Activated naive CD8-positive, alpha-beta T cell treated with anti-CD3 and anti-CD28 coated beads, Interleukin-2, amount 50 U/mL, for 24 hours (primary cell): ENCODE measurements at regions not wholly inside any gene's neighbourhood (a gene's known extent, or its start where the extent isn't known, plus 50 kb on each side); places are given as distances from the start of the nearest gene placed in this dataset.

Source experiments
- ATAC-seq: fragments of 150-1000 bp; cut with Tn5 transposase; one replicate; pipeline ENCODE4 v1.10.0; 2021
- DNase-seq: peaks from one replicate; pipeline ENCODE4 v3.0.0; 2021
- H3K27ac Mint-ChIP-seq: one replicate; pipeline ENCODE4 v1.8.0; 2021; ENCODE audit warnings: mild to moderate bottlenecking, mixed read lengths
- H3K27me3 Mint-ChIP-seq: one replicate; pipeline ENCODE4 v1.8.0; 2021; ENCODE audit warnings: mixed read lengths
- H3K36me3 Mint-ChIP-seq: one replicate; pipeline ENCODE4 v1.8.0; 2021; ENCODE audit warnings: low read depth, mixed read lengths
- H3K4me1 Mint-ChIP-seq: one replicate; pipeline ENCODE4 v1.8.0; 2021; ENCODE audit warnings: mixed read lengths
- H3K4me3 Mint-ChIP-seq: one replicate; pipeline ENCODE4 v1.8.0; 2021; ENCODE audit warnings: mild to moderate bottlenecking, moderate library complexity, mixed read lengths
- H3K9me3 Mint-ChIP-seq: one replicate; pipeline ENCODE4 v1.8.0; 2021; ENCODE audit warnings: mixed read lengths

- no peak for ATAC-seq
- no peaks in the 10 kb centered on the region for H3K36me3 Mint-ChIP-seq
- H3K4me3 Mint-ChIP-seq, result no peak overlapping the region
- no peaks in the 10 kb centered on the region for H3K27me3 Mint-ChIP-seq
- H3K27ac Mint-ChIP-seq, result no peak overlapping the region
- no peak for DNase-seq
- peaks cover 10% of the 10 kb centered on the region for H3K9me3 Mint-ChIP-seq
- H3K4me1 Mint-ChIP-seq, result no peaks in the 10 kb centered on the region
Observed at GRCh38 chr9:28166179-28166578, 592.9 kb upstream of the C9orf72 start.

GRCh38 chr9:28177142-28177541, 603.9 kb upstream of the C9orf72 start:
- no peak for DNase-seq
- Mint-ChIP-seq H3K4me3 (no peak overlapping the region), H3K36me3 (no peaks in the 10 kb centered on the region), H3K4me1 (no peaks in the 10 kb centered on the region), H3K27me3 (no peaks in the 10 kb centered on the region), H3K27ac (no peak overlapping the region), H3K9me3 (no peaks in the 10 kb centered on the region)
- ATAC-seq, result no peak

GRCh38 chr9:28177925-28178324, 604.6 kb upstream of the C9orf72 start:
- H3K27me3 Mint-ChIP-seq, result no peaks in the 10 kb centered on the region
- no peak for DNase-seq
- H3K9me3 Mint-ChIP-seq, result no peaks in the 10 kb centered on the region
- H3K27ac Mint-ChIP-seq, result no peak overlapping the region
- no peak for ATAC-seq
- no peak overlapping the region for H3K4me3 Mint-ChIP-seq
- no peaks in the 10 kb centered on the region for H3K36me3 Mint-ChIP-seq
- H3K4me1 Mint-ChIP-seq, result no peaks in the 10 kb centered on the region

GRCh38 chr9:28179893-28180292, 606.6 kb upstream of the C9orf72 start:
- no peak overlapping the region for H3K27ac Mint-ChIP-seq
- H3K4me3 Mint-ChIP-seq, result no peak overlapping the region
- no peak for DNase-seq
- H3K4me1 Mint-ChIP-seq, result no peaks in the 10 kb centered on the region
- no peaks in the 10 kb centered on the region for H3K36me3 Mint-ChIP-seq
- peaks cover 3% of the 10 kb centered on the region for H3K9me3 Mint-ChIP-seq
- no peaks in the 10 kb centered on the region for H3K27me3 Mint-ChIP-seq
- ATAC-seq, result no peak

- no peak overlapping the region for H3K4me3 Mint-ChIP-seq
- H3K4me1 Mint-ChIP-seq, result no peaks in the 10 kb centered on the region
- no peak overlapping the region for H3K27ac Mint-ChIP-seq
- H3K9me3 Mint-ChIP-seq, result peaks cover 26% of the 10 kb centered on the region
- no peaks in the 10 kb centered on the region for H3K27me3 Mint-ChIP-seq
- H3K36me3 Mint-ChIP-seq, result peaks cover 2% of the 10 kb centered on the region
- DNase-seq (no peak), ATAC-seq (no peak)
Observed at GRCh38 chr9:28190981-28191380, 617.7 kb upstream of the C9orf72 start.

- ATAC-seq, result no peak
- no peak overlapping the region for H3K27ac Mint-ChIP-seq
Observed at GRCh38 chr9:28197653-28198052, 624.4 kb upstream of the C9orf72 start.

GRCh38 chr9:28203036-28203435, 629.8 kb upstream of the C9orf72 start:
- Mint-ChIP-seq H3K9me3 (no peaks in the 10 kb centered on the region), H3K4me1 (no peaks in the 10 kb centered on the region), H3K27me3 (no peaks in the 10 kb centered on the region), H3K27ac (no peak overlapping the region), H3K36me3 (no peaks in the 10 kb centered on the region), H3K4me3 (no peak overlapping the region)
- ATAC-seq (no peak), DNase-seq (no peak)

More at GRCh38 chr9:28197653-28198052, 624.4 kb upstream of the C9orf72 start:
- H3K4me1 Mint-ChIP-seq, result no peaks in the 10 kb centered on the region
- H3K9me3 Mint-ChIP-seq, result no peaks in the 10 kb centered on the region
- no peaks in the 10 kb centered on the region for H3K27me3 Mint-ChIP-seq
- DNase-seq, result no peak
- no peaks in the 10 kb centered on the region for H3K36me3 Mint-ChIP-seq
- no peak overlapping the region for H3K4me3 Mint-ChIP-seq

- no peaks in the 10 kb centered on the region for H3K36me3 Mint-ChIP-seq
- H3K4me1 Mint-ChIP-seq, result no peaks in the 10 kb centered on the region
- H3K27me3 Mint-ChIP-seq, result no peaks in the 10 kb centered on the region
- ATAC-seq (no peak), DNase-seq (no peak)
- no peak overlapping the region for H3K4me3 Mint-ChIP-seq
- no peak overlapping the region for H3K27ac Mint-ChIP-seq
- no peaks in the 10 kb centered on the region for H3K9me3 Mint-ChIP-seq
Observed at GRCh38 chr9:28206280-28206679, 633.0 kb upstream of the C9orf72 start.

- no peaks in the 10 kb centered on the region for H3K36me3 Mint-ChIP-seq
- no peak for ATAC-seq
Observed at GRCh38 chr9:28207657-28208056, 634.4 kb upstream of the C9orf72 start.

GRCh38 chr9:28209130-28209529, 635.8 kb upstream of the C9orf72 start:
- Mint-ChIP-seq H3K27ac (no peak overlapping the region), H3K4me1 (no peaks in the 10 kb centered on the region), H3K9me3 (no peaks in the 10 kb centered on the region), H3K27me3 (no peaks in the 10 kb centered on the region), H3K36me3 (no peaks in the 10 kb centered on the region), H3K4me3 (no peak overlapping the region)
- ATAC-seq, result no peak
- DNase-seq, result no peak

More at GRCh38 chr9:28207657-28208056, 634.4 kb upstream of the C9orf72 start:
- Mint-ChIP-seq H3K9me3 (no peaks in the 10 kb centered on the region), H3K4me3 (no peak overlapping the region), H3K4me1 (no peaks in the 10 kb centered on the region), H3K27ac (no peak overlapping the region), H3K27me3 (no peaks in the 10 kb centered on the region)
- DNase-seq, result no peak

- Mint-ChIP-seq H3K36me3 (no peaks in the 10 kb centered on the region), H3K4me3 (no peak overlapping the region), H3K9me3 (no peaks in the 10 kb centered on the region), H3K27me3 (no peaks in the 10 kb centered on the region), H3K27ac (no peak overlapping the region), H3K4me1 (no peaks in the 10 kb centered on the region)
- DNase-seq, result no peak
- ATAC-seq, result no peak
Observed at GRCh38 chr9:28212979-28213378, 639.7 kb upstream of the C9orf72 start.

GRCh38 chr9:28215536-28216299, 642.4 kb upstream of the C9orf72 start:
- H3K9me3 Mint-ChIP-seq, result peaks cover 3% of the 10 kb centered on the region
- no peaks in the 10 kb centered on the region for H3K27me3 Mint-ChIP-seq
- no peaks in the 10 kb centered on the region for H3K36me3 Mint-ChIP-seq
- no peak overlapping the region for H3K27ac Mint-ChIP-seq
- H3K4me3 Mint-ChIP-seq, result no peak overlapping the region
- DNase-seq (no peak), ATAC-seq (no peak)
- H3K4me1 Mint-ChIP-seq, result no peaks in the 10 kb centered on the region

GRCh38 chr9:28232686-28233085, 659.4 kb upstream of the C9orf72 start:
- Mint-ChIP-seq H3K4me3 (no peak overlapping the region), H3K36me3 (no peaks in the 10 kb centered on the region), H3K4me1 (no peaks in the 10 kb centered on the region), H3K27ac (no peak overlapping the region), H3K9me3 (peaks cover 13% of the 10 kb centered on the region), H3K27me3 (no peaks in the 10 kb centered on the region)
- no peak for DNase-seq
- ATAC-seq, result no peak

GRCh38 chr9:28234133-28234893, 661.0 kb upstream of the C9orf72 start:
- no peak for ATAC-seq
- Mint-ChIP-seq H3K36me3 (no peaks in the 10 kb centered on the region), H3K9me3 (peaks cover 21% of the 10 kb centered on the region)

GRCh38 chr9:28234894-28235277, 661.6 kb upstream of the C9orf72 start:
- Mint-ChIP-seq H3K4me3 (no peak overlapping the region), H3K9me3 (peaks cover 21% of the 10 kb centered on the region), H3K4me1 (no peaks in the 10 kb centered on the region), H3K27ac (no peak overlapping the region), H3K36me3 (no peaks in the 10 kb centered on the region), H3K27me3 (no peaks in the 10 kb centered on the region)
- ATAC-seq (no peak), DNase-seq (no peak)

More at GRCh38 chr9:28234133-28234893, 661.0 kb upstream of the C9orf72 start:
- Mint-ChIP-seq H3K4me3 (no peak overlapping the region), H3K4me1 (no peaks in the 10 kb centered on the region), H3K27me3 (no peaks in the 10 kb centered on the region), H3K27ac (no peak overlapping the region)
- no peak for DNase-seq
